Adrenal gland (tissue), 5 donors: ENCODE measurements at regions not wholly inside any gene's neighbourhood (a gene's known extent, or its start where the extent isn't known, plus 50 kb on each side); places are given as distances from the start of the nearest gene placed in this dataset.

ENCODE experiments used
- POLR2A ChIP-seq, 2 donors: fragments of 450-650 bp; IDR thresholded peaks; one replicate each; pipeline ENCODE4 v1.6.1; 2017; ENCODE audit warnings: antibody characterized with exemption in 2 of 2, mild to moderate bottlenecking in 2 of 2, moderate library complexity in 1 of 2
- TF ChIP-seq, protein P1 (sequence below), 6 experiments: fragments of 450-650 bp in 4 of 6; fragments of 200-600 bp in 2 of 6; sonication (generic) in 1 of 6; IDR thresholded peaks; 1 replicate in 5 of 6; 2 replicates in 1 of 6; pipeline versions ENCODE4 v1.5.1 to v1.8.0; 2016 to 2021; ENCODE audit warnings: antibody characterized with exemption in 6 of 6, mild to moderate bottlenecking in 2 of 6, moderate library complexity in 1 of 6
- donor health status: DM: no; HTN: no; CAD: no.

DNA sequence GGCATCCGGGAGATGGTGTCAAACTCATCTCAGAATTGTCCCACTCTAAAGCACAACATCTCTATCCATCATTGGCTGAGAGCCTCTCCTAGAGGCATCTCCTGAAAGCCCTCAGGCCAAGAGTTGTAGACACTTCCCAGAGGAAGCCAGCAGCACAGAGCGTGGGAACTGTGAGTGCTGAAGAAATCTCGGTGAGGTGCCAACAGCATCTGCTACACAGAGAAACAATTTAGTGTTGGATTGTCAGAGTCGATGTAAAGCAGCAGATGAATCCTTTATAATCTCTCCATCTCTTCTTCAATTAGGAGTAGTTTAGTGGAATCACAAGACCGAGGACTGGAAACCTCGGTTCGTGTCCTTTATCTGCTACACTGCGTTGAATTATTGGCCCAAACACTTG is 172.2 kb downstream of the C7orf25 start:
- TF ChIP-seq, protein P1, sequence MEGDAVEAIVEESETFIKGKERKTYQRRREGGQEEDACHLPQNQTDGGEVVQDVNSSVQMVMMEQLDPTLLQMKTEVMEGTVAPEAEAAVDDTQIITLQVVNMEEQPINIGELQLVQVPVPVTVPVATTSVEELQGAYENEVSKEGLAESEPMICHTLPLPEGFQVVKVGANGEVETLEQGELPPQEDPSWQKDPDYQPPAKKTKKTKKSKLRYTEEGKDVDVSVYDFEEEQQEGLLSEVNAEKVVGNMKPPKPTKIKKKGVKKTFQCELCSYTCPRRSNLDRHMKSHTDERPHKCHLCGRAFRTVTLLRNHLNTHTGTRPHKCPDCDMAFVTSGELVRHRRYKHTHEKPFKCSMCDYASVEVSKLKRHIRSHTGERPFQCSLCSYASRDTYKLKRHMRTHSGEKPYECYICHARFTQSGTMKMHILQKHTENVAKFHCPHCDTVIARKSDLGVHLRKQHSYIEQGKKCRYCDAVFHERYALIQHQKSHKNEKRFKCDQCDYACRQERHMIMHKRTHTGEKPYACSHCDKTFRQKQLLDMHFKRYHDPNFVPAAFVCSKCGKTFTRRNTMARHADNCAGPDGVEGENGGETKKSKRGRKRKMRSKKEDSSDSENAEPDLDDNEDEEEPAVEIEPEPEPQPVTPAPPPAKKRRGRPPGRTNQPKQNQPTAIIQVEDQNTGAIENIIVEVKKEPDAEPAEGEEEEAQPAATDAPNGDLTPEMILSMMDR (IDR thresholded peaks at IDR 0.05), result no peak
- TF ChIP-seq POLR2A (IDR thresholded peaks at IDR 0.05), result no peak
